H1 (cell line): ENCODE measurements at regions not wholly inside any gene's neighbourhood (a gene's known extent, or its start where the extent isn't known, plus 50 kb on each side); places are given as distances from the start of the nearest gene placed in this dataset.

Experiments
- CTCF ChIA-PET: fragments of 300-600 bp; sonication (Branson Sonifier 250); formaldehyde crosslinking; loops from one replicate; lab custom pipeline; 2021; ENCODE audit not compliant: partially characterized antibody; lab: Charles Lee
- POLR2A ChIA-PET: fragments of 300-600 bp; sonication (Branson Sonifier 250); formaldehyde crosslinking; loops from one replicate; lab custom pipeline; 2021; ENCODE audit warnings: inconsistent platforms; ENCODE audit not compliant: partially characterized antibody; lab: Charles Lee
- DNase-seq, 2 experiments: peaks; one replicate each; pipeline versions ENCODE4 v3.0.0 to v3.0.0-alpha.2; 2010 to 2022; ENCODE audit warnings: low spot score in 2 of 2, low read depth in 1 of 2, mixed read lengths in 1 of 2
- FAIRE-seq: peaks from 2 replicates; lab custom pipeline; 2011; peaks lifted over from hg19 to GRCh38; lab: Jason Lieb, UNC
- H2AFZ ChIP-seq: 2 replicates; pipeline ENCODE4 v1.8.1; 2012; ENCODE audit warnings: low read length, inconsistent platforms
- H2AK5ac ChIP-seq: 2 replicates; pipeline ENCODE4 v1.6.1; 2013; ENCODE audit warnings: low read depth, low read length
- H2BK120ac ChIP-seq: replicated peaks from 2 replicates; pipeline ENCODE3; 2013; ENCODE audit warnings: low read depth, low read length, inconsistent platforms
- H2BK12ac ChIP-seq: 2 replicates; pipeline ENCODE4 v1.6.1; 2013; ENCODE audit warnings: low read depth, low read length
- H2BK15ac ChIP-seq: 2 replicates; pipeline ENCODE4 v1.6.1; 2013; ENCODE audit warnings: low read length
- H2BK20ac ChIP-seq: 2 replicates; pipeline ENCODE4 v1.6.1; 2013; ENCODE audit warnings: low read length
- H2BK5ac ChIP-seq: 2 replicates; pipeline ENCODE4 v1.6.1; 2013; ENCODE audit warnings: low read depth, low read length
- H3K14ac ChIP-seq: 2 replicates; pipeline ENCODE4 v1.6.1; 2013; ENCODE audit warnings: inconsistent platforms; ENCODE audit not compliant: insufficient read length
- H3K18ac ChIP-seq: 2 replicates; pipeline ENCODE4 v1.6.1; 2013; ENCODE audit warnings: low read length; ENCODE audit errors: extremely low read depth
- H3K23ac ChIP-seq: 2 replicates; pipeline ENCODE4 v1.6.1; 2013; ENCODE audit warnings: inconsistent platforms; ENCODE audit not compliant: insufficient read length
- H3K23me2 ChIP-seq: 2 replicates; pipeline ENCODE4 v1.6.1; 2013; ENCODE audit warnings: low read depth, low read length
- H3K27ac ChIP-seq: 2 replicates; pipeline ENCODE4 v1.6.1; 2011; ENCODE audit warnings: low read depth, low read length, inconsistent platforms
- H3K27me3 ChIP-seq, 4 experiments: replicated peaks in 1 of 4; 1 replicate in 1 of 4; 2 replicates in 3 of 4; pipeline versions ENCODE4 v1.6.1 to v1.8.1; 2011 to 2013; ENCODE audit warnings: low read length in 3 of 4, mild to moderate bottlenecking in 3 of 4, inconsistent platforms in 2 of 4, mixed read lengths in 2 of 4, moderate library complexity in 1 of 4; ENCODE audit not compliant: control insufficient read depth in 3 of 4, insufficient read depth in 3 of 4; ENCODE audit errors: extremely low read depth in 1 of 4
- H3K36me3 ChIP-seq, 4 experiments: 2 replicates each; pipeline versions ENCODE4 v1.6.1 to v1.8.1; 2011 to 2013; ENCODE audit warnings: mild to moderate bottlenecking in 4 of 4, low read length in 3 of 4, moderate library complexity in 2 of 4, control low read depth in 1 of 4, inconsistent platforms in 1 of 4; ENCODE audit not compliant: insufficient read depth in 4 of 4, control insufficient read depth in 2 of 4
- H3K4ac ChIP-seq: replicated peaks from 2 replicates; pipeline ENCODE3; 2013; ENCODE audit warnings: low read length, low read depth, mixed read lengths, inconsistent platforms; ENCODE audit not compliant: insufficient read length
- H3K4me1 ChIP-seq, 4 experiments: replicated peaks in 1 of 4; 1 replicate in 1 of 4; 2 replicates in 3 of 4; pipeline versions ENCODE4 v1.6.1 to v1.8.1; 2011 to 2013; ENCODE audit warnings: low read length in 3 of 4, inconsistent platforms in 2 of 4, mixed read lengths in 1 of 4; ENCODE audit not compliant: insufficient read depth in 4 of 4, control insufficient read depth in 3 of 4
- H3K4me2 ChIP-seq, 2 experiments: 2 replicates each; pipeline versions ENCODE4 v1.6.1 to v1.8.1; 2011 to 2013; ENCODE audit warnings: low read depth in 2 of 2, low read length in 2 of 2, control low read depth in 1 of 2, inconsistent platforms in 1 of 2, mild to moderate bottlenecking in 1 of 2; ENCODE audit not compliant: insufficient read depth in 1 of 2
- H3K4me3 ChIP-seq, 4 experiments: fragments of 200-600, 300-600 bp in 1 of 4; sonication (generic), shearing (Covaris generic), sonication (Bioruptor Twin) in 1 of 4; 2 replicates each; pipeline versions ENCODE4 v1.5.1 to v1.8.1; 2011 to 2016; ENCODE audit warnings: low read length in 4 of 4, low read depth in 3 of 4, control low read depth in 2 of 4, inconsistent platforms in 2 of 4, mild to moderate bottlenecking in 2 of 4, mixed read lengths in 1 of 4, moderate library complexity in 1 of 4; ENCODE audit not compliant: insufficient read depth in 2 of 4; ENCODE audit errors: extremely low read depth in 1 of 4
- H3K56ac ChIP-seq: replicated peaks from 2 replicates; pipeline ENCODE3; 2013; ENCODE audit warnings: low read depth, mild to moderate bottlenecking, mixed read lengths, low read length, inconsistent platforms; ENCODE audit not compliant: insufficient read length
- H3K79me1 ChIP-seq: 2 replicates; pipeline ENCODE4 v1.6.1; 2013; ENCODE audit warnings: low read depth, low read length, control low read depth
- H3K79me2 ChIP-seq, 2 experiments: 2 replicates each; pipeline versions ENCODE4 v1.6.1 to v1.8.1; 2012 to 2013; ENCODE audit warnings: low read length in 2 of 2, mild to moderate bottlenecking in 2 of 2, inconsistent platforms in 1 of 2; ENCODE audit not compliant: insufficient read depth in 2 of 2, control insufficient read depth in 1 of 2
- H3K9ac ChIP-seq, 4 experiments: replicated peaks in 1 of 4; 1 replicate in 1 of 4; 2 replicates in 3 of 4; pipeline versions ENCODE4 v1.6.1 to v1.8.1; 2011 to 2013; ENCODE audit warnings: low read depth in 3 of 4, low read length in 3 of 4, control low read depth in 2 of 4, mild to moderate bottlenecking in 2 of 4, moderate library complexity in 2 of 4, inconsistent platforms in 1 of 4; ENCODE audit errors: extremely low read depth in 1 of 4
- H3K9me3 ChIP-seq, 2 experiments: 2 replicates each; pipeline versions ENCODE4 v1.6.1 to v1.8.1; 2012 to 2013; ENCODE audit warnings: mild to moderate bottlenecking in 2 of 2, moderate library complexity in 2 of 2, control low read depth in 1 of 2, inconsistent platforms in 1 of 2, low read depth in 1 of 2, low read length in 1 of 2, mixed read lengths in 1 of 2; ENCODE audit not compliant: insufficient read depth in 2 of 2
- H4K20me1 ChIP-seq, 2 experiments: replicated peaks in 1 of 2; 2 replicates each; pipeline versions ENCODE3 to v1.8.1; 2011 to 2013; ENCODE audit warnings: inconsistent platforms in 2 of 2, low read length in 2 of 2, mild to moderate bottlenecking in 1 of 2; ENCODE audit not compliant: insufficient read depth in 2 of 2, control insufficient read depth in 1 of 2
- H4K5ac ChIP-seq: 2 replicates; pipeline ENCODE4 v1.6.1; 2013; ENCODE audit warnings: low read length, low read depth, mixed read lengths, inconsistent platforms; ENCODE audit not compliant: insufficient read length
- H4K8ac ChIP-seq: 2 replicates; pipeline ENCODE4 v1.8.0; 2013; ENCODE audit warnings: mild to moderate bottlenecking, moderate library complexity, low read length, inconsistent platforms; ENCODE audit not compliant: insufficient read depth; ENCODE audit errors: extremely low read depth
- H4K91ac ChIP-seq: replicated peaks from 2 replicates; pipeline ENCODE3; 2013; ENCODE audit warnings: low read length, mixed read lengths, inconsistent platforms; ENCODE audit not compliant: insufficient read length
- CHD1 ChIP-seq: IDR thresholded peaks from 2 replicates; pipeline ENCODE4 v1.6.1; 2012; ENCODE audit warnings: low read depth, low read length, improper control_type of control experiment
- RFX5 ChIP-seq: IDR thresholded peaks from 2 replicates; pipeline ENCODE4 v1.6.1; 2011; ENCODE audit warnings: low read depth, low read length, improper control_type of control experiment, borderline replicate concordance
- WGBS, 2 experiments: shearing (Covaris generic) in 1 of 2; methylation state at CpG; one replicate each; pipeline versions ENCODE4 v1.1.6 to v1.1.7; 2013 to 2015; ENCODE audit warnings: low lambda C conversion rate in 2 of 2, mixed read lengths in 2 of 2, inconsistent platforms in 1 of 2, low coverage in 1 of 2, missing lambda C conversion rate in 1 of 2; ENCODE audit not compliant: insufficient replicate concordance in 2 of 2, insufficient coverage in 1 of 2, insufficient read length in 1 of 2; ENCODE audit errors: extremely low coverage in 1 of 2, missing lambda C conversion rate in 1 of 2; 5-methylcytosine and 5-hydroxymethylcytosine counted together

- H4K20me1 ChIP-seq, result no peaks in the 10 kb centered on the region
- no peak overlapping the region for H2BK120ac ChIP-seq
- H4K5ac ChIP-seq, result no peak overlapping the region
- H2BK12ac ChIP-seq, result no peak overlapping the region
- H4K91ac ChIP-seq, result no peak overlapping the region
- H2AFZ ChIP-seq, result no peak overlapping the region
- DNase-seq (no peak), FAIRE-seq (no peak)
- H2BK20ac ChIP-seq, result no peak overlapping the region
- H3K18ac ChIP-seq, result no peak overlapping the region
- no peaks in the 10 kb centered on the region for H3K4me1 ChIP-seq
- ChIA-PET CTCF (no interaction called here), POLR2A (no interaction called here)
- H3K4me2 ChIP-seq, result no peak overlapping the region
- no peaks in the 10 kb centered on the region for H3K27me3 ChIP-seq
- WGBS, 2 experiments, result 94% methylated on average over 2 of the region's 2 CpGs; no CpG with 5 or more reads in 1 of the 2 experiments
- H2BK5ac ChIP-seq, result no peak overlapping the region
- H3K4me3 ChIP-seq, result no peak overlapping the region
- no peaks in the 10 kb centered on the region for H3K79me2 ChIP-seq
- H3K23ac ChIP-seq, result no peak overlapping the region
- H2AK5ac ChIP-seq, result no peak overlapping the region
- H3K9ac ChIP-seq, result no peak overlapping the region
- H3K36me3 ChIP-seq, result no peaks in the 10 kb centered on the region
- H3K23me2 ChIP-seq, result no peaks in the 10 kb centered on the region
- H3K14ac ChIP-seq, result no peak overlapping the region
- peaks cover 0 to 3% of the 10 kb centered on the region in 2 experiments; a peak in 1 of 4 replicates for H3K9me3 ChIP-seq
- no peak overlapping the region for H3K56ac ChIP-seq
- H3K79me1 ChIP-seq, result no peaks in the 10 kb centered on the region
- no peak overlapping the region for H4K8ac ChIP-seq
- TF ChIP-seq RFX5, result peak; percentile 90
- no peak for TF ChIP-seq CHD1
- no peak overlapping the region for H3K4ac ChIP-seq
- H3K27ac ChIP-seq, result no peak overlapping the region
- H2BK15ac ChIP-seq, result no peak overlapping the region
Measured at GRCh38 chr9:117916291-117916690, 212.1 kb downstream of the TLR4 start.
